ENCODE measurements at regions not wholly inside any gene's neighbourhood (a gene's known extent, or its start where the extent isn't known, plus 50 kb on each side); places are given as distances from the start of the nearest gene placed in this dataset.

DNA sequence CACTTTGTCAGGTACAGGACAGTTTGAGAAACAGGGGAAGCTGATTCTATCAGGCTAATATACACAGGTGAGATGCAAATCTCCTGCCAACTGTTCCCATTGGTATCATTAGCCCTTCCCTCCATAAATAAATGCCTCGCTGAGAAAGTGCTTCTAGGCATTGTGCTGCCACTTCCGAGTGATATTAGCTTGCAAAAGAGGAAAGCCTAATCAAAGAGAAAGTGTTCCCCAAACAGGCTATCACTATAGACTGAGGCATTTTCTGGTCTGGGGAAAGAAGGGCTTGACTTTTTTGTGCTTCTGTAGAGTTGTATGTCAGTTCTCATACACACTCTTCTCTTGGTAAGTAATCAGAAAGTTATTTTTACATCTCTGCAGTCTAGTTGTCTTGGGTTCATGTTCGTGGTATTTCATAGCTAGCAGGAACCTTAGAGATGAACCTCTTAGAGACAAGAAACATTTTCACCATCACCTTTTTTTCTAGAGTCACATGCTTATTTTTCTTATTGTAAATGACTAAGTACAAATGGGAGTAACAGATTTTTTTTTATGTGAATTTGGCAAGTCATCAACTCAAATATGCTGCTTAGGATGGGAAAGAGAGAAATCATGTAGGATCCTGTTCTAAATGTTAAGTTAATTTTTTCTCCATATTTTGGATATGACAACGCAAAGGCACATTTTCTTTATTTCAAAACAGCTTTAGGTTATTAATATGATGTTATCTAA is 1009.8 kb downstream of the ADGRL3 start:
- no peak for TF ChIP-seq EZH2phosphoT487 (IDR thresholded peaks at IDR 0.05; ENCODE audit: unreplicated experiment)
- TF ChIP-seq, protein P1, sequence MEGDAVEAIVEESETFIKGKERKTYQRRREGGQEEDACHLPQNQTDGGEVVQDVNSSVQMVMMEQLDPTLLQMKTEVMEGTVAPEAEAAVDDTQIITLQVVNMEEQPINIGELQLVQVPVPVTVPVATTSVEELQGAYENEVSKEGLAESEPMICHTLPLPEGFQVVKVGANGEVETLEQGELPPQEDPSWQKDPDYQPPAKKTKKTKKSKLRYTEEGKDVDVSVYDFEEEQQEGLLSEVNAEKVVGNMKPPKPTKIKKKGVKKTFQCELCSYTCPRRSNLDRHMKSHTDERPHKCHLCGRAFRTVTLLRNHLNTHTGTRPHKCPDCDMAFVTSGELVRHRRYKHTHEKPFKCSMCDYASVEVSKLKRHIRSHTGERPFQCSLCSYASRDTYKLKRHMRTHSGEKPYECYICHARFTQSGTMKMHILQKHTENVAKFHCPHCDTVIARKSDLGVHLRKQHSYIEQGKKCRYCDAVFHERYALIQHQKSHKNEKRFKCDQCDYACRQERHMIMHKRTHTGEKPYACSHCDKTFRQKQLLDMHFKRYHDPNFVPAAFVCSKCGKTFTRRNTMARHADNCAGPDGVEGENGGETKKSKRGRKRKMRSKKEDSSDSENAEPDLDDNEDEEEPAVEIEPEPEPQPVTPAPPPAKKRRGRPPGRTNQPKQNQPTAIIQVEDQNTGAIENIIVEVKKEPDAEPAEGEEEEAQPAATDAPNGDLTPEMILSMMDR (conservative IDR thresholded peaks at IDR 0.05; ENCODE audit: low read depth in 2 of 2): no peak
